Heart right ventricle (tissue), 16 donors: ENCODE measurements at regions not wholly inside any gene's neighbourhood (a gene's known extent, or its start where the extent isn't known, plus 50 kb on each side); places are given as distances from the start of the nearest gene placed in this dataset.

Experiments
- ATAC-seq, 8 donors: fragments of 200-7000 bp; cut with Tn5 transposase; one replicate each; pipeline ENCODE4 v1.9.1; 2020; ENCODE audit warnings: mild to moderate bottlenecking in 8 of 8, moderate library complexity in 8 of 8, moderate number of reproducible peaks in 1 of 8
- DNase-seq, 2 donors: peaks; one replicate each; pipeline ENCODE4 v3.0.0-alpha.2; 2020
- H3K27ac ChIP-seq, 10 donors: fragments of 200-600 bp; sonication (generic) in 2 of 10; one replicate each; pipeline versions ENCODE4 v1.5.0 to v1.8.0; 2020 to 2022; ENCODE audit warnings: mild to moderate bottlenecking in 3 of 10
- H3K27me3 ChIP-seq, 7 donors: fragments of 200-600 bp; one replicate each; pipeline ENCODE4 v1.8.0; 2021 to 2022; ENCODE audit warnings: mild to moderate bottlenecking in 2 of 7
- H3K36me3 ChIP-seq, 9 donors: fragments of 200-600 bp; sonication (generic) in 1 of 9; one replicate each; pipeline versions ENCODE4 v1.5.0 to v1.8.0; 2020 to 2022; ENCODE audit warnings: mild to moderate bottlenecking in 2 of 9
- H3K4me1 ChIP-seq, 9 donors: fragments of 200-600 bp; sonication (generic) in 1 of 9; one replicate each; pipeline versions ENCODE4 v1.5.0 to v1.8.0; 2020 to 2022; ENCODE audit warnings: mild to moderate bottlenecking in 4 of 9
- H3K4me3 ChIP-seq, 10 donors: fragments of 200-600 bp; sonication (generic) in 2 of 10; one replicate each; pipeline versions ENCODE4 v1.5.0 to v1.8.0; 2020 to 2022; ENCODE audit warnings: mild to moderate bottlenecking in 7 of 10, moderate library complexity in 2 of 10
- H3K9me3 ChIP-seq, 11 donors: fragments of 200-600 bp in 10 of 11; sonication (generic) in 2 of 11; one replicate each; pipeline versions ENCODE4 v1.5.0 to v1.8.0; 2013 to 2022; ENCODE audit warnings: mild to moderate bottlenecking in 2 of 11, control low read depth in 1 of 11, moderate library complexity in 1 of 11
- CTCF ChIP-seq, 9 donors: fragments of 200-600 bp; sonication (generic) in 2 of 9; IDR thresholded peaks; one replicate each; pipeline versions ENCODE4 v1.5.0 to v1.8.0; 2021 to 2022; ENCODE audit warnings: antibody characterized with exemption in 9 of 9, mild to moderate bottlenecking in 5 of 9, moderate library complexity in 1 of 9
- WGBS, 2 donors: extraction: QIAGEN DNeasy Blood & Tissue Kit; methylation state at CpG; one replicate each; pipeline ENCODE4 v1.1.7; 2013; ENCODE audit warnings: inconsistent platforms in 1 of 2; 5-methylcytosine and 5-hydroxymethylcytosine counted together
- intact Hi-C, 10 donors: fragments of 100-400 bp; cut with DNase I; formaldehyde crosslinking; loops; one replicate each; pipeline versions ENCODE4 v1.11.1 to v1.14.2; 2022
- donor health status: Arrhythmogenic right ventricular cardiomyopathy.
- donor health status: ischemic (EF 13 %, LVEDD 7.1; RV severe dilation, severe dysfunction).
- donor health status: healthy with polysubstance abuse.
- donor health status: DM: no; HTN: yes; CAD: no.
- donor health status: DM: no; HTN: no; CAD: no.
- donor health status: ischemic (EF 25% LVEDD 6.9; RV normal size, moderate dysfunction).
- donor health status: ischemic (EF 25% LVEDD 5.7; RV mildly dilated, moderate dysfunction).
- donor health status: healthy.
- donor health status: DM: yes; HTN: yes; CAD: no.
- donor health status: Ischemic cardiomyopathy.
- donor health status: ischemic (EF 35%, LVEDD 5.7; RV mildly dilated, moderate dysfunction).
- donor health status: nonischemic (EF 11% LVEDD 7.7; RV severe dilation, severe dysfunction).
- donor health status: DM: yes; HTN: yes; CAD: no.
- donor health status: PGD.
- donor health status: ischemic (EF 29% LVEDD 5.4; RV normal size, mild dysfunction).
- donor health status: nonischemic (EF 23%, LVEDD 6.1; RV moderate dilation, normal function).

GRCh38 chr7:121810831-121811672 lies 61.9 kb upstream of the PTPRZ1 start:
- ATAC-seq = no peak
- 43 to 50% methylated on average over 5 of the region's 5 CpGs for WGBS, 2 donors
- H3K27ac ChIP-seq = no peak overlapping the region
- no peaks in the 10 kb centered on the region for H3K4me1 ChIP-seq
- no peak for TF ChIP-seq CTCF (IDR thresholded peaks at IDR 0.05)
- no peaks in the 10 kb centered on the region for H3K36me3 ChIP-seq
- no peak for DNase-seq
- intact Hi-C loops = no loop called here
- H3K27me3 ChIP-seq = no peaks in the 10 kb centered on the region
- H3K9me3 ChIP-seq = peaks cover 0 to 26% (median 14%) of the 10 kb centered on the region in 11 donors
- H3K4me3 ChIP-seq = no peak overlapping the region

GRCh38 chr7:121807078-121807477 lies 65.9 kb upstream of the PTPRZ1 start:
- Histone ChIP-seq H3K27ac (no peak overlapping the region), H3K4me1 (no peaks in the 10 kb centered on the region), H3K4me3 (no peak overlapping the region), H3K27me3 (no peaks in the 10 kb centered on the region), H3K9me3 (peaks cover 0 to 26% (median 14%) of the 10 kb centered on the region in 11 donors), H3K36me3 (no peaks in the 10 kb centered on the region)
- intact Hi-C loops = no loop called here
- no peak for TF ChIP-seq CTCF (IDR thresholded peaks at IDR 0.05)
- DNase-seq (no peak), ATAC-seq (no peak)
- 88 to 91% methylated on average over 1 of the region's 1 CpG for WGBS, 2 donors

- TF ChIP-seq CTCF (IDR thresholded peaks at IDR 0.05) = no peak
- ATAC-seq (no peak), DNase-seq (no peak)
- Histone ChIP-seq H3K27me3 (no peaks in the 10 kb centered on the region), H3K36me3 (no peaks in the 10 kb centered on the region), H3K9me3 (peaks cover 0 to 25% (median 14%) of the 10 kb centered on the region in 11 donors), H3K4me3 (no peak overlapping the region), H3K27ac (no peak overlapping the region), H3K4me1 (no peaks in the 10 kb centered on the region)
- WGBS, 2 donors = 76 to 78% methylated on average over 1 of the region's 1 CpG
- intact Hi-C loops = no loop called here
These were observed 69.9 kb upstream of the PTPRZ1 start for GRCh38 chr7:121803039-121803438.

- Histone ChIP-seq H3K4me3 (no peak overlapping the region), H3K27ac (no peak overlapping the region), H3K4me1 (no peaks in the 10 kb centered on the region), H3K36me3 (no peaks in the 10 kb centered on the region), H3K9me3 (peaks cover 0 to 6% (median 0%) of the 10 kb centered on the region in 11 donors), H3K27me3 (no peaks in the 10 kb centered on the region)
- ATAC-seq (no peak), DNase-seq (no peak)
- no peak for TF ChIP-seq CTCF (IDR thresholded peaks at IDR 0.05)
- WGBS, 2 donors = 87% methylated on average over 1 of the region's 1 CpG
- intact Hi-C loops = no loop called here
These were observed 71.9 kb upstream of the PTPRZ1 start for GRCh38 chr7:121800916-121801675.
